Mesenchymal stem cell (in vitro differentiated cells and primary cell): ENCODE measurements at regions not wholly inside any gene's neighbourhood (a gene's known extent, or its start where the extent isn't known, plus 50 kb on each side); places are given as distances from the start of the nearest gene placed in this dataset.

ENCODE experiments used
- DNase-seq: peaks from one replicate; pipeline ENCODE4 v3.0.0-alpha.2; 2013
- H2AFZ ChIP-seq: one replicate; pipeline ENCODE4 v1.6.1; 2013; ENCODE audit warnings: low read depth, mild to moderate bottlenecking, control low read depth, inconsistent platforms, low read length, moderate library complexity
- H2AK5ac ChIP-seq: 2 replicates; pipeline ENCODE4 v1.6.1; 2013; ENCODE audit warnings: low read length, moderate library complexity, mild to moderate bottlenecking, inconsistent platforms; ENCODE audit not compliant: severe bottlenecking
- H2BK120ac ChIP-seq: one replicate; pipeline ENCODE4 v1.6.1; 2013; ENCODE audit warnings: low read depth, mild to moderate bottlenecking, inconsistent platforms, low read length, moderate library complexity
- H2BK12ac ChIP-seq, 2 experiments: one replicate each; pipeline ENCODE4 v1.6.1; 2013; ENCODE audit warnings: inconsistent platforms in 2 of 2, low read length in 2 of 2, mild to moderate bottlenecking in 2 of 2, moderate library complexity in 2 of 2, control low read depth in 1 of 2
- H2BK15ac ChIP-seq: one replicate; pipeline ENCODE4 v1.6.1; 2013; ENCODE audit warnings: mild to moderate bottlenecking, low read depth, inconsistent platforms; ENCODE audit not compliant: poor library complexity, severe bottlenecking
- H2BK5ac ChIP-seq: 2 replicates; pipeline ENCODE4 v1.6.1; 2013; ENCODE audit warnings: low read depth, mild to moderate bottlenecking, low read length, control low read depth, inconsistent platforms; ENCODE audit not compliant: poor library complexity, severe bottlenecking
- H3K14ac ChIP-seq, 2 experiments: one replicate each; pipeline ENCODE4 v1.6.1; 2013; ENCODE audit warnings: inconsistent platforms in 2 of 2, low read length in 2 of 2, control low read depth in 1 of 2, mild to moderate bottlenecking in 1 of 2, moderate library complexity in 1 of 2
- H3K18ac ChIP-seq, 2 experiments: one replicate each; pipeline ENCODE4 v1.6.1; 2013; ENCODE audit warnings: inconsistent platforms in 2 of 2, low read length in 2 of 2, control low read depth in 1 of 2, low read depth in 1 of 2, mild to moderate bottlenecking in 1 of 2
- H3K23ac ChIP-seq, 2 experiments: one replicate each; pipeline ENCODE4 v1.6.1; 2013; ENCODE audit warnings: inconsistent platforms in 2 of 2, low read length in 2 of 2, mild to moderate bottlenecking in 2 of 2, moderate library complexity in 2 of 2, control low read depth in 1 of 2
- H3K27ac ChIP-seq: 2 replicates; pipeline ENCODE4 v1.5.1; 2013; ENCODE audit warnings: mild to moderate bottlenecking, moderate library complexity, low read length, control low read depth, inconsistent platforms; ENCODE audit not compliant: poor library complexity, severe bottlenecking
- H3K27me3 ChIP-seq, 2 experiments: 2 replicates each; pipeline versions ENCODE4 v1.6.1 to v1.7.0; 2013; ENCODE audit warnings: low read length in 2 of 2, mild to moderate bottlenecking in 2 of 2, moderate library complexity in 2 of 2, control low read depth in 1 of 2, inconsistent platforms in 1 of 2; ENCODE audit not compliant: control insufficient read depth in 1 of 2, insufficient read depth in 1 of 2
- H3K36me3 ChIP-seq, 2 experiments: 2 replicates each; pipeline versions ENCODE4 v1.6.1 to v1.7.0; 2013; ENCODE audit warnings: low read length in 2 of 2, control low read depth in 1 of 2, inconsistent platforms in 1 of 2, low read depth in 1 of 2, mild to moderate bottlenecking in 1 of 2; ENCODE audit not compliant: insufficient read depth in 2 of 2, control insufficient read depth in 1 of 2
- H3K4ac ChIP-seq, 2 experiments: one replicate each; pipeline ENCODE4 v1.6.1; 2013; ENCODE audit warnings: inconsistent platforms in 2 of 2, low read length in 2 of 2, mild to moderate bottlenecking in 2 of 2, moderate library complexity in 2 of 2, control low read depth in 1 of 2, low read depth in 1 of 2
- H3K4me1 ChIP-seq: 2 replicates; pipeline ENCODE4 v1.6.1; 2013; ENCODE audit warnings: low read depth, low read length, control low read depth; ENCODE audit not compliant: control insufficient read depth, insufficient read depth
- H3K4me2 ChIP-seq: 2 replicates; pipeline ENCODE4 v1.6.1; 2013; ENCODE audit warnings: low read length, mild to moderate bottlenecking, inconsistent platforms; ENCODE audit not compliant: poor library complexity, severe bottlenecking
- H3K4me3 ChIP-seq, 2 experiments: 2 replicates each; pipeline versions ENCODE4 v1.5.1 to v1.7.0; 2013; ENCODE audit warnings: low read length in 2 of 2, mild to moderate bottlenecking in 2 of 2, control low read depth in 1 of 2, low read depth in 1 of 2; ENCODE audit not compliant: insufficient read depth in 1 of 2
- H3K79me1 ChIP-seq: replicated peaks from 2 replicates; pipeline ENCODE4 v1.6.1; 2013; ENCODE audit warnings: mild to moderate bottlenecking, control low read depth, low read length, inconsistent platforms; ENCODE audit not compliant: poor library complexity, severe bottlenecking
- H3K9ac ChIP-seq: 2 replicates; pipeline ENCODE4 v1.7.0; 2013; ENCODE audit warnings: mild to moderate bottlenecking, low read length, moderate library complexity
- H3K9me3 ChIP-seq: 2 replicates; pipeline ENCODE4 v1.7.0; 2013; ENCODE audit warnings: mild to moderate bottlenecking, low read length; ENCODE audit not compliant: control insufficient read depth
- H4K8ac ChIP-seq: one replicate; pipeline ENCODE4 v1.6.1; 2013; ENCODE audit warnings: inconsistent platforms, mild to moderate bottlenecking, low read length, moderate library complexity
- H4K91ac ChIP-seq: one replicate; pipeline ENCODE4 v1.6.1; 2013; ENCODE audit warnings: mild to moderate bottlenecking, low read length, inconsistent platforms
- WGBS: methylation state at CpG from one replicate; pipeline ENCODE4 v1.1.7; 2013; ENCODE audit warnings: mixed read lengths; 5-methylcytosine and 5-hydroxymethylcytosine counted together

GRCh38 chr6:145405006-145405551 lies 330.2 kb downstream of the EPM2A start:
- Histone ChIP-seq H3K79me1 (no peaks in the 10 kb centered on the region), H2BK15ac (no peak overlapping the region), H2BK5ac (no peak overlapping the region), H2BK120ac (no peak overlapping the region), H3K9me3 (no peaks in the 10 kb centered on the region), H3K23ac (no peak overlapping the region), H3K27ac (no peak overlapping the region), H4K91ac (no peak overlapping the region), H3K4me2 (no peak overlapping the region), H4K8ac (no peak overlapping the region), H3K9ac (no peak overlapping the region), H3K18ac (no peak overlapping the region), H2AFZ (no peak overlapping the region), H2BK12ac (no peak overlapping the region), H2AK5ac (no peak overlapping the region), H3K4me3 (no peak overlapping the region), H3K14ac (no peak overlapping the region), H3K4me1 (no peaks in the 10 kb centered on the region), H3K27me3 (no peaks in the 10 kb centered on the region), H3K36me3 (no peaks in the 10 kb centered on the region), H3K4ac (no peak overlapping the region)
- no peak for DNase-seq
- WGBS = 68% methylated on average over 3 of the region's 5 CpGs

GRCh38 chr6:145406783-145407182 lies 328.5 kb downstream of the EPM2A start:
- H3K9me3 ChIP-seq = no peaks in the 10 kb centered on the region

GRCh38 chr6:145415616-145416015 lies 319.7 kb downstream of the EPM2A start:
- Histone ChIP-seq H2AK5ac (no peak overlapping the region), H3K9ac (no peak overlapping the region), H3K36me3 (no peaks in the 10 kb centered on the region), H3K4me1 (no peaks in the 10 kb centered on the region), H3K79me1 (no peaks in the 10 kb centered on the region), H3K4ac (no peak overlapping the region), H4K91ac (no peak overlapping the region), H3K18ac (no peak overlapping the region), H3K9me3 (no peaks in the 10 kb centered on the region), H2BK12ac (no peak overlapping the region), H3K4me2 (no peak overlapping the region), H2BK120ac (no peak overlapping the region), H3K23ac (no peak overlapping the region), H4K8ac (no peak overlapping the region), H2BK5ac (no peak overlapping the region), H3K4me3 (no peak overlapping the region), H2AFZ (no peak overlapping the region), H3K27ac (no peak overlapping the region), H3K27me3 (no peaks in the 10 kb centered on the region), H2BK15ac (no peak overlapping the region), H3K14ac (no peak overlapping the region)
- WGBS = 64% methylated on average over 2 of the region's 2 CpGs
- no peak for DNase-seq

More at GRCh38 chr6:145406783-145407182, 328.5 kb downstream of the EPM2A start:
- H3K27me3 ChIP-seq = no peaks in the 10 kb centered on the region
- no peak overlapping the region for H2BK120ac ChIP-seq
- no peak overlapping the region for H3K14ac ChIP-seq
- H3K4ac ChIP-seq = no peak overlapping the region
- no peaks in the 10 kb centered on the region for H3K79me1 ChIP-seq
- no peak overlapping the region for H3K18ac ChIP-seq
- H2BK15ac ChIP-seq = no peak overlapping the region
- no peaks in the 10 kb centered on the region for H3K4me1 ChIP-seq
- H2BK12ac ChIP-seq = no peak overlapping the region
- H2AK5ac ChIP-seq = no peak overlapping the region
- H2AFZ ChIP-seq = no peak overlapping the region
- no peak overlapping the region for H3K4me2 ChIP-seq
- no peak overlapping the region for H4K8ac ChIP-seq
- no peak overlapping the region for H3K4me3 ChIP-seq
- H2BK5ac ChIP-seq = no peak overlapping the region
- no peak overlapping the region for H4K91ac ChIP-seq
- no peak overlapping the region for H3K23ac ChIP-seq
- no peaks in the 10 kb centered on the region for H3K36me3 ChIP-seq
- H3K9ac ChIP-seq = no peak overlapping the region
- no peak for DNase-seq
- 100% methylated on average over 2 of the region's 4 CpGs for WGBS
- H3K27ac ChIP-seq = no peak overlapping the region

GRCh38 chr6:145420599-145420998 lies 314.7 kb downstream of the EPM2A start:
- Histone ChIP-seq H3K9me3 (no peaks in the 10 kb centered on the region), H3K9ac (no peak overlapping the region)

More at GRCh38 chr6:145420599-145420998, 314.7 kb downstream of the EPM2A start:
- H3K14ac ChIP-seq = no peak overlapping the region
- H4K8ac ChIP-seq = no peak overlapping the region
- H3K79me1 ChIP-seq = no peaks in the 10 kb centered on the region
- no peak overlapping the region for H3K4me2 ChIP-seq
- no peak overlapping the region for H3K4ac ChIP-seq
- no peak overlapping the region for H2BK15ac ChIP-seq
- no peak overlapping the region for H2AK5ac ChIP-seq
- no peak overlapping the region for H3K4me3 ChIP-seq
- DNase-seq = no peak
- no peak overlapping the region for H2BK5ac ChIP-seq
- H3K18ac ChIP-seq = no peak overlapping the region
- WGBS = 100% methylated on average over 1 of the region's 1 CpG
- H4K91ac ChIP-seq = no peak overlapping the region
- H3K4me1 ChIP-seq = no peaks in the 10 kb centered on the region
- H3K27me3 ChIP-seq = no peaks in the 10 kb centered on the region
- no peak overlapping the region for H3K27ac ChIP-seq
- H2BK120ac ChIP-seq = no peak overlapping the region
- H3K23ac ChIP-seq = no peak overlapping the region
- H3K36me3 ChIP-seq = no peaks in the 10 kb centered on the region
- H2AFZ ChIP-seq = no peak overlapping the region
- H2BK12ac ChIP-seq = no peak overlapping the region
